ENCODE measurements at regions not wholly inside any gene's neighbourhood (a gene's known extent, or its start where the extent isn't known, plus 50 kb on each side); places are given as distances from the start of the nearest gene placed in this dataset.
"Not testable (repeated sequence)": the region's sequence is repeated elsewhere in the genome, so short reads cannot be mapped to it uniquely, and the experiment has no call there.

- TF ChIP-seq E2F5 (CRISPR knock-in tag; IDR thresholded peaks at IDR 0.05) (no peak), PRRX2 (CRISPR knock-in tag; IDR thresholded peaks at IDR 0.05) (no peak), ZNF281 (CRISPR knock-in tag; IDR thresholded peaks at IDR 0.05) (no peak), SMAD4 (CRISPR knock-in tag; IDR thresholded peaks at IDR 0.05) (no peak), SOX15 (CRISPR knock-in tag; IDR thresholded peaks at IDR 0.05) (no peak)
Measured at GRCh38 chr3:46576-46975, 150.0 kb upstream of the CHL1 start (continued).

- H3K27me3 Mint-ChIP-seq (ENCODE audit: low read depth); CTCF ChIA-PET; POLR2A ChIA-PET; DNase-seq (ENCODE audit: low spot score); H3K27ac Mint-ChIP-seq; H3K4me3 Mint-ChIP-seq; ATAC-seq; H3K4me1 Mint-ChIP-seq: not testable (repeated sequence)
- Mint-ChIP-seq H3K36me3 (peaks cover 53% of the 10 kb centered on the region), H3K9me3 (peaks cover 79% of the 10 kb centered on the region)
Measured at GRCh38 chr3:53441-53840, 143.1 kb upstream of the CHL1 start.

- no peaks in the 10 kb centered on the region for H3K4me1 Mint-ChIP-seq
- peaks cover 51% of the 10 kb centered on the region for H3K36me3 Mint-ChIP-seq
- no peak overlapping the region for H3K4me3 Mint-ChIP-seq
- ChIA-PET POLR2A (no interaction called here), CTCF (no interaction called here)
- H3K9me3 Mint-ChIP-seq, result peaks cover 76% of the 10 kb centered on the region
- no peak for DNase-seq (ENCODE audit: low spot score)
- peaks cover 3% of the 10 kb centered on the region; the same call in 1 of the 2 replicates for H3K27me3 Mint-ChIP-seq (ENCODE audit: low read depth)
- no peak for ATAC-seq
- H3K27ac Mint-ChIP-seq, result no peak overlapping the region
- TF ChIP-seq ZNF425 (CRISPR knock-in tag; conservative IDR thresholded peaks at IDR 0.05), result no peak
- TF ChIP-seq CDX4 (CRISPR knock-in tag; IDR thresholded peaks at IDR 0.05; ENCODE audit: borderline replicate concordance), result no peak
- no peak for TF ChIP-seq IRF2 (CRISPR knock-in tag; IDR thresholded peaks at IDR 0.05; ENCODE audit: borderline replicate concordance, low read depth)
- TF ChIP-seq CTCF (IDR thresholded peaks at IDR 0.05), result no peak
- no peak for TF ChIP-seq CREM (CRISPR knock-in tag; IDR thresholded peaks at IDR 0.05)
- no peak for TF ChIP-seq PRRX2 (CRISPR knock-in tag; IDR thresholded peaks at IDR 0.05)
- no peak for TF ChIP-seq ESRRA (CRISPR knock-in tag; IDR thresholded peaks at IDR 0.05; ENCODE audit: borderline replicate concordance)
- TF ChIP-seq ZNF138 (CRISPR knock-in tag; conservative IDR thresholded peaks at IDR 0.05), result no peak
- TF ChIP-seq NFATC4 (CRISPR knock-in tag; IDR thresholded peaks at IDR 0.05), result no peak
- no peak for TF ChIP-seq KAT7 (CRISPR knock-in tag; IDR thresholded peaks at IDR 0.05; ENCODE audit: borderline replicate concordance)
- TF ChIP-seq TEAD1 (CRISPR knock-in tag; IDR thresholded peaks at IDR 0.05), result no peak
- TF ChIP-seq ATF3 (CRISPR knock-in tag; conservative IDR thresholded peaks at IDR 0.05), result no peak
- TF ChIP-seq PRDM15 (CRISPR knock-in tag; IDR thresholded peaks at IDR 0.05), result no peak
- no peak for TF ChIP-seq RELA (CRISPR knock-in tag; IDR thresholded peaks at IDR 0.05; ENCODE audit: borderline replicate concordance)
- TF ChIP-seq CBFB (CRISPR knock-in tag; IDR thresholded peaks at IDR 0.05; ENCODE audit: low read depth), result no peak
- no peak for TF ChIP-seq GABPB1 (CRISPR knock-in tag; IDR thresholded peaks at IDR 0.05)
Measured at GRCh38 chr3:54240-54639, 142.3 kb upstream of the CHL1 start.
